Thyroid gland (tissue), 4 donors: ENCODE measurements at regions not wholly inside any gene's neighbourhood (a gene's known extent, or its start where the extent isn't known, plus 50 kb on each side); places are given as distances from the start of the nearest gene placed in this dataset.

Source experiments
- POLR2A ChIP-seq, 2 donors: fragments of 450-650 bp; IDR thresholded peaks; one replicate each; pipeline ENCODE4 v1.6.1; 2017; ENCODE audit warnings: antibody characterized with exemption in 2 of 2, mild to moderate bottlenecking in 2 of 2, moderate library complexity in 1 of 2
- TF ChIP-seq, protein P1 (sequence below), 6 experiments: fragments of 200-600 bp in 3 of 6; fragments of 450-650 bp in 3 of 6; sonication (generic) in 3 of 6; IDR thresholded peaks; one replicate each; pipeline ENCODE4 v1.5.1; 2016 to 2019; ENCODE audit warnings: antibody characterized with exemption in 6 of 6, mild to moderate bottlenecking in 2 of 6, inconsistent platforms in 1 of 6, moderate library complexity in 1 of 6

- TF ChIP-seq, protein P1, sequence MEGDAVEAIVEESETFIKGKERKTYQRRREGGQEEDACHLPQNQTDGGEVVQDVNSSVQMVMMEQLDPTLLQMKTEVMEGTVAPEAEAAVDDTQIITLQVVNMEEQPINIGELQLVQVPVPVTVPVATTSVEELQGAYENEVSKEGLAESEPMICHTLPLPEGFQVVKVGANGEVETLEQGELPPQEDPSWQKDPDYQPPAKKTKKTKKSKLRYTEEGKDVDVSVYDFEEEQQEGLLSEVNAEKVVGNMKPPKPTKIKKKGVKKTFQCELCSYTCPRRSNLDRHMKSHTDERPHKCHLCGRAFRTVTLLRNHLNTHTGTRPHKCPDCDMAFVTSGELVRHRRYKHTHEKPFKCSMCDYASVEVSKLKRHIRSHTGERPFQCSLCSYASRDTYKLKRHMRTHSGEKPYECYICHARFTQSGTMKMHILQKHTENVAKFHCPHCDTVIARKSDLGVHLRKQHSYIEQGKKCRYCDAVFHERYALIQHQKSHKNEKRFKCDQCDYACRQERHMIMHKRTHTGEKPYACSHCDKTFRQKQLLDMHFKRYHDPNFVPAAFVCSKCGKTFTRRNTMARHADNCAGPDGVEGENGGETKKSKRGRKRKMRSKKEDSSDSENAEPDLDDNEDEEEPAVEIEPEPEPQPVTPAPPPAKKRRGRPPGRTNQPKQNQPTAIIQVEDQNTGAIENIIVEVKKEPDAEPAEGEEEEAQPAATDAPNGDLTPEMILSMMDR (IDR thresholded peaks at IDR 0.05) = no peak
- TF ChIP-seq POLR2A (IDR thresholded peaks at IDR 0.05) = no peak
Observed at GRCh38 chr12:64976131-64976530, 145.0 kb downstream of the WIF1 start.
